HepG2 (cell line): ENCODE measurements at regions not wholly inside any gene's neighbourhood (a gene's known extent, or its start where the extent isn't known, plus 50 kb on each side); places are given as distances from the start of the nearest gene placed in this dataset.

Experiments
- ATAC-seq: fragments of 200-7000 bp; cut with Tn5 transposase; 3 replicates; pipeline ENCODE4 v1.9.1; 2020; ENCODE audit warnings: mild to moderate bottlenecking, moderate library complexity
- BruUV-seq: library from RNA; stranded (reverse); fragments of 400-500 nt; replicated peaks from 2 replicates; lab custom pipeline; 2021; lab: Mats Ljungman, UMichigan
- CTCF ChIA-PET: fragments of 300-600 bp; formaldehyde crosslinking; extraction: SDS; loops from one replicate; lab custom pipeline; 2021; ENCODE audit warnings: low total read pairs, inconsistent platforms, low intra/inter-chr PET ratio; lab: Yijun Ruan, JAX
- POLR2A ChIA-PET: fragments of 350-600 bp; sonication (Branson Sonifier 250); formaldehyde crosslinking; loops from one replicate; lab custom pipeline; 2020; ENCODE audit warnings: antibody characterized with exemption, inconsistent platforms; lab: Yijun Ruan, JAX
- DNase-seq: peaks from one replicate; pipeline ENCODE4 v3.0.0-alpha.2; 2015; ENCODE audit warnings: low spot score
- FAIRE-seq: peaks from 3 replicates; lab custom pipeline; 2011; peaks lifted over from hg19 to GRCh38; lab: Jason Lieb, UNC
- H2AFZ ChIP-seq: one replicate; pipeline ENCODE4 v1.6.1; 2011; ENCODE audit warnings: low read length, inconsistent platforms
- H3K27ac ChIP-seq: fragments of 300-600 bp; 3 replicates; pipeline ENCODE4 v1.8.0; 2011; ENCODE audit warnings: mixed run types, mild to moderate bottlenecking, mixed read lengths, low read length, inconsistent platforms; ENCODE audit not compliant: insufficient read depth; ENCODE audit errors: extremely low read length
- H3K27me3 ChIP-seq, 2 experiments: fragments of 200-600 bp in 1 of 2; 2 replicates in 1 of 2; 3 replicates in 1 of 2; pipeline versions ENCODE4 v1.6.0 to v1.8.0; 2011; ENCODE audit warnings: low read length in 2 of 2, mild to moderate bottlenecking in 2 of 2, moderate library complexity in 2 of 2, inconsistent platforms in 1 of 2; ENCODE audit not compliant: insufficient read depth in 2 of 2, control insufficient read depth in 1 of 2
- H3K36me3 ChIP-seq, 2 experiments: fragments of 200-600 bp in 1 of 2; replicated peaks in 1 of 2; 2 replicates in 1 of 2; 3 replicates in 1 of 2; pipeline versions ENCODE4 v1.5.1 to v1.8.0; 2011; ENCODE audit warnings: low read length in 2 of 2, inconsistent platforms in 1 of 2; ENCODE audit not compliant: insufficient read depth in 2 of 2, control insufficient read depth in 1 of 2
- H3K4me1 ChIP-seq: 2 replicates; pipeline ENCODE4 v1.5.1; 2012; ENCODE audit warnings: low read length, inconsistent platforms; ENCODE audit not compliant: insufficient read depth
- H3K4me2 ChIP-seq: 2 replicates; pipeline ENCODE4 v1.6.0; 2011; ENCODE audit warnings: low read depth, low read length, inconsistent platforms
- H3K4me3 ChIP-seq, 3 experiments: fragments of 200-600 bp in 1 of 3; sonication (generic), shearing (Covaris generic) in 1 of 3; replicated peaks in 1 of 3; 2 replicates each; pipeline ENCODE4 v1.5.1; 2011 to 2016; ENCODE audit warnings: low read length in 3 of 3, inconsistent platforms in 2 of 3, low read depth in 2 of 3, mild to moderate bottlenecking in 2 of 3, control low read depth in 1 of 3, mixed read lengths in 1 of 3; ENCODE audit not compliant: insufficient read depth in 1 of 3
- H3K79me2 ChIP-seq: one replicate; pipeline ENCODE4 v1.6.1; 2011; ENCODE audit warnings: low read length, inconsistent platforms; ENCODE audit not compliant: insufficient read depth
- H3K9ac ChIP-seq: 2 replicates; pipeline ENCODE4 v1.6.0; 2011; ENCODE audit warnings: mild to moderate bottlenecking, low read depth, low read length, inconsistent platforms; ENCODE audit not compliant: insufficient read depth
- H3K9me3 ChIP-seq: 2 replicates; pipeline ENCODE4 v1.5.1; 2012; ENCODE audit warnings: mild to moderate bottlenecking, low read length
- H4K20me1 ChIP-seq: 2 replicates; pipeline ENCODE4 v1.6.0; 2011; ENCODE audit warnings: inconsistent platforms, mild to moderate bottlenecking, low read length, moderate library complexity; ENCODE audit not compliant: insufficient read depth
- AKNA ChIP-seq: sonication (generic); formaldehyde crosslinking; IDR thresholded peaks from 2 replicates; pipeline ENCODE4 v1.4.0; 2020; ENCODE audit warnings: missing genetic modification reagents, borderline replicate concordance
- CEBPG ChIP-seq: IDR thresholded peaks from 2 replicates; pipeline ENCODE4 v1.6.1; 2016
- CENPBD1 ChIP-seq: sonication (generic); formaldehyde crosslinking; IDR thresholded peaks from 2 replicates; pipeline ENCODE4 v1.8.0; 2022; ENCODE audit warnings: missing genetic modification reagents, low read depth, mild to moderate bottlenecking, borderline replicate concordance
- CHD4 ChIP-seq: fragments of 200-600 bp; sonication (generic); IDR thresholded peaks from 2 replicates; pipeline ENCODE4 v1.7.0; 2017; ENCODE audit warnings: mild to moderate bottlenecking, low read length, borderline replicate concordance
- DBP ChIP-seq: sonication (generic); formaldehyde crosslinking; IDR thresholded peaks from 2 replicates; pipeline ENCODE4 v1.4.0; 2020; ENCODE audit warnings: missing genetic modification reagents; ENCODE audit errors: not compliant biosample characterization
- HIVEP1 ChIP-seq: sonication (generic); formaldehyde crosslinking; IDR thresholded peaks from 2 replicates; pipeline ENCODE4 v1.4.0; 2020; ENCODE audit warnings: mild to moderate bottlenecking, missing genetic modification reagents
- MAFG ChIP-seq: sonication (generic); formaldehyde crosslinking; IDR thresholded peaks from 2 replicates; pipeline ENCODE4 v1.5.1; 2020; ENCODE audit warnings: mild to moderate bottlenecking, missing genetic modification reagents
- RAD51 ChIP-seq: fragments of 450-650 bp; IDR thresholded peaks from 2 replicates; pipeline ENCODE4 v1.6.1; 2016; ENCODE audit warnings: borderline replicate concordance
- RFX1 ChIP-seq: fragments of 450-650 bp; IDR thresholded peaks from 2 replicates; pipeline ENCODE4 v1.6.1; 2017
- TERF1 ChIP-seq: sonication (generic); formaldehyde crosslinking; IDR thresholded peaks from 2 replicates; pipeline ENCODE4 v1.8.0; 2022; ENCODE audit warnings: mild to moderate bottlenecking, missing genetic modification reagents, moderate library complexity
- ZFP82 ChIP-seq: sonication (generic); formaldehyde crosslinking; IDR thresholded peaks from 2 replicates; pipeline ENCODE4 v1.5.1; 2020; ENCODE audit warnings: mild to moderate bottlenecking, missing genetic modification reagents, borderline replicate concordance
- ZFX ChIP-seq: sonication (generic); formaldehyde crosslinking; IDR thresholded peaks from 2 replicates; pipeline ENCODE4 v1.4.0; 2020; ENCODE audit warnings: mild to moderate bottlenecking, low read depth, missing genetic modification reagents, moderate library complexity
- ZNF225 ChIP-seq: sonication (generic); formaldehyde crosslinking; IDR thresholded peaks from 2 replicates; pipeline ENCODE4 v1.4.0; 2020; ENCODE audit warnings: mild to moderate bottlenecking, missing genetic modification reagents
- ZNF24 ChIP-seq: fragments of 450-650 bp; IDR thresholded peaks from 2 replicates; pipeline ENCODE4 v1.6.1; 2017; ENCODE audit warnings: antibody characterized with exemption, mild to moderate bottlenecking
- ZNF335 ChIP-seq: sonication (generic); formaldehyde crosslinking; IDR thresholded peaks from 2 replicates; pipeline ENCODE4 v1.4.0; 2020; ENCODE audit warnings: missing genetic modification reagents
- ZNF547 ChIP-seq: sonication (generic); formaldehyde crosslinking; IDR thresholded peaks from 2 replicates; pipeline ENCODE4 v1.5.1; 2020; ENCODE audit warnings: mild to moderate bottlenecking, missing genetic modification reagents
- ZNF550 ChIP-seq: sonication (generic); formaldehyde crosslinking; IDR thresholded peaks from 2 replicates; pipeline ENCODE4 v1.4.0; 2020; ENCODE audit warnings: mild to moderate bottlenecking, missing genetic modification reagents, borderline replicate concordance
- ZUFSP ChIP-seq: sonication (generic); formaldehyde crosslinking; IDR thresholded peaks from 2 replicates; pipeline ENCODE4 v1.9.0; 2021; ENCODE audit warnings: missing genetic modification reagents, mild to moderate bottlenecking, borderline replicate concordance
- WGBS: methylation state at CpG from one replicate; pipeline ENCODE4 v1.1.6; 2017; ENCODE audit warnings: low lambda C conversion rate; 5-methylcytosine and 5-hydroxymethylcytosine counted together
- in situ Hi-C: cut with HindIII; loops from 2 replicates; pipeline ENCODE4 v1.10.0; 2017; ENCODE audit warnings: low pct_unique_long_range_greater_than_20kb; ENCODE audit not compliant: extremely low pct_ligation_motif_present
- intact Hi-C: fragments of 100-400 bp; cut with micrococcal nuclease; formaldehyde crosslinking; loops from one replicate; pipeline ENCODE4 v1.10.0; 2022; ENCODE audit not compliant: unreplicated experiment

- no peak overlapping the region for H3K4me3 ChIP-seq
- BruUV-seq, result no TSS peak
- TF ChIP-seq ZUFSP (CRISPR knock-in tag), result no peak
- no peak for TF ChIP-seq TERF1
- TF ChIP-seq ZNF547 (CRISPR knock-in tag), result no peak
- no peak for TF ChIP-seq DBP (CRISPR knock-in tag)
- no peak for TF ChIP-seq ZNF24
- TF ChIP-seq ZNF550, result no peak
- no peak for TF ChIP-seq ZNF335 (CRISPR knock-in tag)
- TF ChIP-seq HIVEP1 (CRISPR knock-in tag), result no peak
- no peak for TF ChIP-seq ZFX (CRISPR knock-in tag)
- no peak for TF ChIP-seq ZFP82 (CRISPR knock-in tag)
- no peak for TF ChIP-seq RFX1
- TF ChIP-seq CHD4, result no peak
- no peak for TF ChIP-seq MAFG (CRISPR knock-in tag)
- no peak for TF ChIP-seq ZNF225
- TF ChIP-seq CEBPG (CRISPR knock-in tag), result no peak
- no peak for TF ChIP-seq CENPBD1 (CRISPR knock-in tag)
- TF ChIP-seq RAD51, result no peak
- TF ChIP-seq AKNA (CRISPR knock-in tag), result no peak
Measured at GRCh38 chr6:91708534-91708933, 1121.7 kb upstream of the MAP3K7 start.

More at GRCh38 chr6:91708534-91708933, 1121.7 kb upstream of the MAP3K7 start:
- H3K4me1 ChIP-seq, result no peaks in the 10 kb centered on the region
- no peaks in the 10 kb centered on the region for H4K20me1 ChIP-seq
- H3K27ac ChIP-seq, result no peak overlapping the region
- FAIRE-seq (no peak), DNase-seq (no peak), ATAC-seq (no peak)
- H3K9me3 ChIP-seq, result no peaks in the 10 kb centered on the region; the same call in 1 of the 2 replicates
- no peaks in the 10 kb centered on the region for H3K36me3 ChIP-seq
- intact Hi-C loops (no loop called here), in situ Hi-C loops (no loop called here)
- ChIA-PET CTCF (no interaction called here), POLR2A (no interaction called here)
- H3K9ac ChIP-seq, result no peak overlapping the region
- 4% methylated on average over 1 of the region's 1 CpG for WGBS
- no peak overlapping the region for H2AFZ ChIP-seq
- H3K4me2 ChIP-seq, result no peak overlapping the region
- H3K79me2 ChIP-seq, result no peaks in the 10 kb centered on the region
- H3K27me3 ChIP-seq, result no peaks in the 10 kb centered on the region
